ENCODE measurements at regions not wholly inside any gene's neighbourhood (a gene's known extent, or its start where the extent isn't known, plus 50 kb on each side); places are given as distances from the start of the nearest gene placed in this dataset.

GRCh38 chr17:69608808-69609472, 194.4 kb downstream of the MAP2K6 start:
- Histone ChIP-seq H3K79me2 (ENCODE audit: control insufficient read depth, insufficient read depth, low read length, poor library complexity) (no peaks in the 10 kb centered on the region), H3K79me1 (ENCODE audit: low read length) (peaks cover 15% of the 10 kb centered on the region), H3K4ac (ENCODE audit: low read depth, low read length) (no peak overlapping the region), H4K12ac (ENCODE audit: low read depth, low read length) (no peak overlapping the region), H4K91ac (ENCODE audit: low read depth, low read length) (no peak overlapping the region), H3K4me3 (ENCODE audit: low read depth, low read length) (no peak overlapping the region), H2BK5ac (ENCODE audit: low read depth, low read length, poor library complexity) (peak overlapping the region; percentile 82), H3K9me3 (ENCODE audit: insufficient read depth, low read depth, low read length) (no peaks in the 10 kb centered on the region), H3K4me1 (ENCODE audit: control insufficient read depth in 1 of 2, insufficient read depth in 2 of 2, low read length in 2 of 2) (peaks cover 2 to 3% of the 10 kb centered on the region in 2 experiments), H3K4me2 (ENCODE audit: low read length) (no peak overlapping the region), H2BK12ac (ENCODE audit: low read length) (peak overlapping the region; percentile 73), H3K9ac (ENCODE audit: low read length) (no peak overlapping the region), H2AK5ac (ENCODE audit: low read length) (no peak overlapping the region), H2AFZ (ENCODE audit: insufficient read depth, low read length, poor library complexity) (no peak overlapping the region), H3K27ac (ENCODE audit: low read depth, low read length) (peak overlapping the region; percentile 75), H4K8ac (ENCODE audit: low read depth, low read length) (no peak overlapping the region), H2BK120ac (ENCODE audit: insufficient read depth, low read length, poor library complexity) (peak overlapping the region; percentile 87), H3K23ac (ENCODE audit: low read length) (no peak overlapping the region), H3K18ac (ENCODE audit: low read length) (no peak overlapping the region), H3K27me3 (ENCODE audit: insufficient read depth, low read length) (no peaks in the 10 kb centered on the region), H3K36me3 (ENCODE audit: control insufficient read depth in 1 of 2, insufficient read depth in 2 of 2, low read length in 2 of 2) (no peaks in the 10 kb centered on the region), H3K14ac (ENCODE audit: low read length) (no peak overlapping the region)
- WGBS (ENCODE audit: extremely low coverage, insufficient coverage, insufficient read length) = no CpG with 5 or more reads among the region's 4 CpGs
- peak; percentile 36 to 77 for DNase-seq

- H4K12ac ChIP-seq (ENCODE audit: low read depth, low read length) = no peak overlapping the region
- peak overlapping the region; percentile 51 for H2BK120ac ChIP-seq (ENCODE audit: insufficient read depth, low read length, poor library complexity)
- peak overlapping the region; percentile 69 for H2AK5ac ChIP-seq (ENCODE audit: low read length)
- no peak overlapping the region for H4K8ac ChIP-seq (ENCODE audit: low read depth, low read length)
- peaks cover 15% of the 10 kb centered on the region for H3K79me1 ChIP-seq (ENCODE audit: low read length)
- H2AFZ ChIP-seq (ENCODE audit: insufficient read depth, low read length, poor library complexity) = no peak overlapping the region
- WGBS (ENCODE audit: extremely low coverage, insufficient coverage, insufficient read length) = no CpG with 5 or more reads among the region's 6 CpGs
- no peak overlapping the region for H3K23ac ChIP-seq (ENCODE audit: low read length)
- no peak overlapping the region for H3K4me3 ChIP-seq (ENCODE audit: low read depth, low read length)
- H3K9ac ChIP-seq (ENCODE audit: low read length) = no peak overlapping the region
- no peak overlapping the region for H3K18ac ChIP-seq (ENCODE audit: low read length)
- H3K14ac ChIP-seq (ENCODE audit: low read length) = no peak overlapping the region
- H3K4ac ChIP-seq (ENCODE audit: low read depth, low read length) = peak overlapping the region; percentile 64
- H3K27me3 ChIP-seq (ENCODE audit: insufficient read depth, low read length) = no peaks in the 10 kb centered on the region
- no peaks in the 10 kb centered on the region for H3K9me3 ChIP-seq (ENCODE audit: insufficient read depth, low read depth, low read length)
- no peaks in the 10 kb centered on the region for H3K36me3 ChIP-seq (ENCODE audit: control insufficient read depth in 1 of 2, insufficient read depth in 2 of 2, low read length in 2 of 2)
- peak in 1 of 2 donors; percentile 29 for DNase-seq
- no peak overlapping the region for H3K4me2 ChIP-seq (ENCODE audit: low read length)
- no peaks in the 10 kb centered on the region for H3K79me2 ChIP-seq (ENCODE audit: control insufficient read depth, insufficient read depth, low read length, poor library complexity)
- no peak overlapping the region for H2BK5ac ChIP-seq (ENCODE audit: low read depth, low read length, poor library complexity)
- H2BK12ac ChIP-seq (ENCODE audit: low read length) = peak overlapping the region; percentile 84
- peak overlapping the region; percentile 12 for H3K27ac ChIP-seq (ENCODE audit: low read depth, low read length)
- H4K91ac ChIP-seq (ENCODE audit: low read depth, low read length) = peak overlapping the region; percentile 32
- H3K4me1 ChIP-seq (ENCODE audit: control insufficient read depth in 1 of 2, insufficient read depth in 2 of 2, low read length in 2 of 2) = peaks cover 2 to 3% of the 10 kb centered on the region in 2 experiments
These were observed 195.2 kb downstream of the MAP2K6 start for GRCh38 chr17:69609473-69610305.

- H3K36me3 ChIP-seq (ENCODE audit: control insufficient read depth in 1 of 2, insufficient read depth in 2 of 2, low read length in 2 of 2) = no peaks in the 10 kb centered on the region
- no peak overlapping the region for H4K91ac ChIP-seq (ENCODE audit: low read depth, low read length)
- H4K8ac ChIP-seq (ENCODE audit: low read depth, low read length) = no peak overlapping the region
- H3K9ac ChIP-seq (ENCODE audit: low read length) = no peak overlapping the region
- no peak overlapping the region for H4K12ac ChIP-seq (ENCODE audit: low read depth, low read length)
- no peak overlapping the region for H2BK12ac ChIP-seq (ENCODE audit: low read length)
- H3K18ac ChIP-seq (ENCODE audit: low read length) = no peak overlapping the region
- peaks cover 3% of the 10 kb centered on the region for H3K9me3 ChIP-seq (ENCODE audit: insufficient read depth, low read depth, low read length)
- no CpG with 5 or more reads among the region's 1 CpG for WGBS (ENCODE audit: extremely low coverage, insufficient coverage, insufficient read length)
- no peak for DNase-seq
- H2AK5ac ChIP-seq (ENCODE audit: low read length) = no peak overlapping the region
- no peak overlapping the region for H3K14ac ChIP-seq (ENCODE audit: low read length)
- no peak overlapping the region for H2BK5ac ChIP-seq (ENCODE audit: low read depth, low read length, poor library complexity)
- H3K4ac ChIP-seq (ENCODE audit: low read depth, low read length) = no peak overlapping the region
- H3K27ac ChIP-seq (ENCODE audit: low read depth, low read length) = no peak overlapping the region
- H3K4me3 ChIP-seq (ENCODE audit: low read depth, low read length) = no peak overlapping the region
- H3K79me1 ChIP-seq (ENCODE audit: low read length) = no peaks in the 10 kb centered on the region
- H2AFZ ChIP-seq (ENCODE audit: insufficient read depth, low read length, poor library complexity) = no peak overlapping the region
- H3K23ac ChIP-seq (ENCODE audit: low read length) = no peak overlapping the region
- H3K4me1 ChIP-seq (ENCODE audit: control insufficient read depth in 1 of 2, insufficient read depth in 2 of 2, low read length in 2 of 2) = no peaks in the 10 kb centered on the region
- no peak overlapping the region for H3K4me2 ChIP-seq (ENCODE audit: low read length)
- no peak overlapping the region for H2BK120ac ChIP-seq (ENCODE audit: insufficient read depth, low read length, poor library complexity)
- no peaks in the 10 kb centered on the region for H3K79me2 ChIP-seq (ENCODE audit: control insufficient read depth, insufficient read depth, low read length, poor library complexity)
- H3K27me3 ChIP-seq (ENCODE audit: insufficient read depth, low read length) = no peaks in the 10 kb centered on the region
These were observed 205.9 kb downstream of the MAP2K6 start for GRCh38 chr17:69620363-69620762.

- Histone ChIP-seq H4K8ac (ENCODE audit: low read depth, low read length) (no peak overlapping the region), H4K12ac (ENCODE audit: low read depth, low read length) (no peak overlapping the region), H3K23ac (ENCODE audit: low read length) (no peak overlapping the region), H2AFZ (ENCODE audit: insufficient read depth, low read length, poor library complexity) (no peak overlapping the region), H2AK5ac (ENCODE audit: low read length) (no peak overlapping the region), H3K9me3 (ENCODE audit: insufficient read depth, low read depth, low read length) (no peaks in the 10 kb centered on the region), H3K36me3 (ENCODE audit: control insufficient read depth in 1 of 2, insufficient read depth in 2 of 2, low read length in 2 of 2) (no peaks in the 10 kb centered on the region), H2BK5ac (ENCODE audit: low read depth, low read length, poor library complexity) (no peak overlapping the region), H3K9ac (ENCODE audit: low read length) (no peak overlapping the region), H3K4me1 (ENCODE audit: control insufficient read depth in 1 of 2, insufficient read depth in 2 of 2, low read length in 2 of 2) (no peaks in the 10 kb centered on the region), H3K14ac (ENCODE audit: low read length) (no peak overlapping the region), H3K4ac (ENCODE audit: low read depth, low read length) (no peak overlapping the region), H3K79me1 (ENCODE audit: low read length) (no peaks in the 10 kb centered on the region), H3K27me3 (ENCODE audit: insufficient read depth, low read length) (no peaks in the 10 kb centered on the region), H2BK120ac (ENCODE audit: insufficient read depth, low read length, poor library complexity) (no peak overlapping the region), H3K4me2 (ENCODE audit: low read length) (no peak overlapping the region), H2BK12ac (ENCODE audit: low read length) (no peak overlapping the region), H3K27ac (ENCODE audit: low read depth, low read length) (no peak overlapping the region), H3K79me2 (ENCODE audit: control insufficient read depth, insufficient read depth, low read length, poor library complexity) (no peaks in the 10 kb centered on the region), H3K18ac (ENCODE audit: low read length) (no peak overlapping the region), H4K91ac (ENCODE audit: low read depth, low read length) (no peak overlapping the region), H3K4me3 (ENCODE audit: low read depth, low read length) (no peak overlapping the region)
- DNase-seq = no peak
- WGBS (ENCODE audit: extremely low coverage, insufficient coverage, insufficient read length) = no CpG with 5 or more reads among the region's 2 CpGs
These were observed 211.0 kb downstream of the MAP2K6 start for GRCh38 chr17:69625474-69625873.
